DOHH2 (cell line): ENCODE measurements at regions not wholly inside any gene's neighbourhood (a gene's known extent, or its start where the extent isn't known, plus 50 kb on each side); places are given as distances from the start of the nearest gene placed in this dataset.

ENCODE experiments used
- CTCF ChIP-seq: fragments of 200-600 bp; sonication (generic); IDR thresholded peaks from one replicate; pipeline ENCODE4 v1.5.1; 2014; ENCODE audit warnings: antibody characterized with exemption, mild to moderate bottlenecking, low read depth, low read length; ENCODE audit not compliant: poor library complexity, severe bottlenecking
- EZH2phosphoT487 ChIP-seq: fragments of 200-600 bp; sonication (generic); IDR thresholded peaks from 2 replicates; pipeline ENCODE4 v1.6.1; 2017; ENCODE audit warnings: borderline replicate concordance, mild to moderate bottlenecking, antibody characterized with exemption, low read length, moderate library complexity, mixed read lengths

- no peak for TF ChIP-seq CTCF
- TF ChIP-seq EZH2phosphoT487 = no peak
Measured at GRCh38 chr15:62325597-62325996, 160.5 kb upstream of the C2CD4B start.
